ENCODE measurements at regions not wholly inside any gene's neighbourhood (a gene's known extent, or its start where the extent isn't known, plus 50 kb on each side); places are given as distances from the start of the nearest gene placed in this dataset.
A peak's percentile ranks its signal among the peaks of the same experiment; 100 is the strongest.
"Not testable (repeated sequence)": the region's sequence is repeated elsewhere in the genome, so short reads cannot be mapped to it uniquely, and the experiment has no call there.

DNA sequence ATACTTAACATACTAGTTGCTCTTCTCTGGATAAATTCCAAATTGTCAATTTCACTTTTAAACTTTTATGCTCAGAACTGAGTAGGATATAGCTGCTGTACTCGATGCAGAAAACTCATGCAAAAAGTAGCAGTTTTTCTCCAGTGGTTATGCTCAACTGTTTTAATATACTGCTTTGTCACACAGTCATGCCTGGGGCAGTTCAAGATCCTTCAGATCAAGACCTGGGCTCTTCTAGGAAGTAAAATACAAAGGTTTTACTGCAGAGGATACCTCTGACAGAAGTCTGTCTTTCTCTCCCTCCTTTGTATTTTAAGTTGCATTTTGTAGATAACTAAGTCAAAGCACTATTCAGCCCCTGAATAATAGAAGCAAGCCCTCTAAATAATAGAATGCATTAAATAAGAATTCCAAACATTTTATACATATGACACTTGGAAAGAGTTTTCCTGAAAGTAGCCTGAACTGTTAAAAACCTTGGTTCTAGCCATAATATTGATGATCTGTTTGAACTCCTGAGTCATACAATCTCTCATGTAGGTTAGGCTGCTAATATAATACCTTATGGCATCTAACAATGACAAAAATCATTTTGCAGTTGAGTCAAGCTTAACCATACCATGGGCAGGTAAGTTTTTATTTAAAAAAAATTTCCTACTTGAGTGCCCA, 183.3 kb upstream of the TRIB2 start:
- DNase-seq (ENCODE audit: low read depth, low spot score), result no peak

DNA sequence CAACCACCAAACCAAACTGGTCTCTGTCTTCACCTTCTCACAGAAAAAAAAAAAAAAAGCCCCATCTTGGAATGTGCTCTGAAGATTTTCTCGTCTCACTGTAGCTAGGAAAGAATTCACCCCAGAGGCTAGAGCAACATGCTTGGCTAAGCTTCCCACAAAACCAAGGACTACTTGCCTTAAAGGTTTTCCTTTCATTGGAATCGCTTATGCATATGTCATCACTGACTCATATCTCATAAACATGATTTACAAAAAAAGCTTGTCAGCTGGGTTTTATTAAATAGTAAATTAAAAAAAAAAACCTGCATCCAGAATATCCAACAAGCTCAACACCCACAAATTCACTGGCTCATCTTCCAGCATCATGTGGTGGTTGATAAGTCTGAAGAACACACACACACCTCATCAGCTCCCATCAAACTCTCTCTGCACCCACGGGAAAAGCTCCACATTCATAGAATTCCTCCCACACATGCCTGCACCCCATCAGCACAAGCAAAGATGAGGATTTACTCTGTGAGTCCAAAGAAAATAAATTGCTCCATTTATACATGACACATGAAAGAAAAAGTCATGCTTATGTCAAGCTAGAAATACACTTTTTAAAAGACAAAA, 182.0 kb upstream of the TRIB2 start:
- DNase-seq (ENCODE audit: low read depth, low spot score), result peak; percentile 55

DNA sequence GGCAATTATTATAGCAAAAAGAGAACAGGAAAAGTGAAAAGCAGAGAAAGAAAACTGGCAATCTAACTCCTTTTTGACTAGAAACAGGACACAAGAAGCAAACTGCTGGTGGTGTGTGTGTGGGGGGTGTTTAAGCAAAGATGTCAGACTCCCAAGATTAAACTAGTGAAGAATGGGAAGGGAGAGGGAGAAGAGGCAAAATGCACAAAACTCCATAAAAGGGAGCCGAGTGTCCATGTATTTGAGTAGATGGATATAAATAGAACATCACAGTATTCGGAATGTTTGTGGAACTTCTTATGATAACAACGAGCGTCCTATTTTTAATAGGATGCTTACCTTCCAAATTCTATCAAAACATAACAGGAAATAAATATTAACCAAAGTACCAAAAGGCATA, 179.8 kb upstream of the TRIB2 start:
- DNase-seq (ENCODE audit: low read depth, low spot score), result no peak

DNA sequence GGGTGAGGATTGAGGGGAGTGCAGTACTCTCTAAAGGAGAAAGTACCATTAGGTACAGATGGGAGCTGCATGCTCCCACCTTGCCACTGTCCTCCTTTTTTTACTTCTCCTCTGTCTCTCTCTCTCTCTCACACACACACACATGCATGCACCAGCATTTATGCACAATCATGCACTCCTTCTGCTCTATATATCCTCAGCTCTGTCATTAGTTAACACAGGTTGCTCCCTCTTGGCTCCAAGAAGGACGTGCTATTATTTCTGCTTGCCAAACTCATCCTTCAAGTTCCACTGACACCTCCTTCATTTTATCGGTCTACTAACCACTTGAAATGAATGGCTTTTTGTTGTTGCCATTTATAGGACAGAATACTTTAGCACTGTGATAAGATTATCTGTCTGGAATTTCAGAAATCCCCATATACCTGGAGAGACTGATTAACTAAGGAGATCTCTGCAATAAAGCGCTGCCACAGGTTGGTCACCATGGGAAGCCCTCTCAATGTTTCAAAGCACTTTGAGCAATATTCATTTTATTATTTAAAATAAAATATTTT, 178.5 kb upstream of the TRIB2 start:
- DNase-seq (ENCODE audit: low read depth, low spot score), result no peak

DNA sequence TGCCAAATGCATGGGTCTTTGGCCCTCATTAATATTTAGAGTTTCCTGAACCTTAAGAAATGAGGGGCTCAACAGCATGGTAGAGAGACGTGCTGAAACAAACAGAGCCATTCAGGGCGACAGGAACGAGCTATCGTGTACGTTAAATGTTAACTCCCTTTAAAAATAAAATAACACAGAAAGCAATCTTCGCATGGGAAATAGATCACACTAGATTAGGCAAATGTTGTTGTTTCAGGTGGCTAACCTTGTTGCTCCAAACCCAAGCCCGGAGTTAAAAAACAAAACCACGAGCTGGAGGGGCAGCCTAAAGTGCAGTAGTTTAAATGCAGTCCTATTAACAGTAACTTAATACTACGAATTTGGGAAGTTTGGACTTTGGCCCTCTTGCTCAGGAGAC, 177.4 kb upstream of the TRIB2 start:
- DNase-seq (ENCODE audit: low read depth, low spot score), result no peak

DNA sequence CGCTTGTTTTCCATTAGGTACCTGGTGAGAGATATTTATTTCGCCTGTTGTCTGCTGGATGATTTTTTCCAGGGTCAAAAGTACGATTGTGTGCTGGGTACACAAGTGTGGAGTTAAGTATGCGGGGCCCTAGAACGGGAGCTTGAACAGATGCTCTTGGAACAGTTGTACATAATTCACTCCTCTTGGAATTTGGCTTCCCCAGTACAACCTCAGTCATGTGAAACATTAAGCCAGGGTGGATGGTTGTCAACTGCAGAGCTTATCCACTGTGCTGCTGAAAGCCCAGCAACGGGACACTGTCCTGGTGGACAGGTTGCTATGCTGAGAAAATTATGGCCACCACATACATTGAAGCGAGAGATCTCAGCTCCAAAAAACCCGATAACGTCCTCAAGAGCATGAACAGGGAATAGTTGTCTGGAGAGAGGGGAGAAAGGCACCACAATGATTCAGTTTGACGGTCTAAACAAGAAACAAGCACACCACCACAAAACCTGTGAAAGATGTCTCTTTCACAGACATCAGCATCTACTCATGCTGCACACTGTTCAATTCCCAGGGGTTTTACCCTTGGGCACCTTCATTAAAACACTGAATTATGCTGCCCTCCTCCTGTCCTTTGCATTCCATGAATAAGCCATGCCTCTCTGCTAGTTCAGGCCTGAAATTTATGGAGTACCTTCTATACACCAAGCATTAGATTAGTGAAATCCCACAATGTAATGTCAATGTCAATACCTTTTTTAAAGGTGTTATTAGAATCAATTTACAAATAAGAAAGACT, 176.8 kb upstream of the TRIB2 start:
- no peak for DNase-seq (ENCODE audit: low read depth, low spot score)

DNA sequence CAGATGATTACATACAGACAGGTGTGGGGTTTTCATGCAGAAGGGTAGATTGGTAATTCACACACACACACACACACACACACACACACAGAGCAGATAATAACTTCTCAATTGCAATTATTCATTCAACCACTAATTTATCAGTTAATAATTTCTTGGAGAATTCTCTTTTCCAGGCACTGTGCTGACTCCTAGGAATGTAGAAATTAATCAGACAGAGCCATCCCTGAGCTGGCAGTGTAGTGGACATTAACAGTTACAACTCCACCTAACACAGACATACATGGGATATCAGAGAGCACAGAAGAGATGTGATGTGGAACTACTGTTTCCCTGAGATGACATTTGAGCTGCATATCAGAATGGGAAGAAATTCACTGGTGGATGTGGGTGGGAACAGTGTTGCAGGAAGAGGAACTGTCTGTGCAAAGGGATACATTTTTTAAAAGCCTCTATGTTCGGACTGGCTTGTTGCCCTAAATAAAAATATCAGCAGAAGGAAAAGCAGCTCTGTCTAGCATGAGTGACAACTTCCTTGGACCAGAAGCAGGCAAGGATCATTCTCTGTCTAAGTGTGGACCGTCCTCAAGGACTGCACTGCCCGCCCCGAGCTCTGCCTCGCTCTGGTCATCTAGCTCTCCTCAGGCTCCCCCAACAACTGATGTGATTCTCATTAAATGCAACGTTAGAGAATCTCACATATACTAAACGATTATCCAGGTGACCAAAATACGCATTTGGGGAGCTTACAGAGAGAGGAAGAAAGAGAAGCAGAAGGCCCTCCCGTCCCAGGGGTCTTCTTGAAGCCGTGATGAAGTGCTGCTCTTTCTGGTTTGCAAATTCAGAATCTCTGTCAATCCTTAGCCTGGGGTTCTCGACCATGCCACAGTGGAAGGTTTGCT, 173.4 kb upstream of the TRIB2 start:
- no peak for DNase-seq (ENCODE audit: low read depth, low spot score)

DNA sequence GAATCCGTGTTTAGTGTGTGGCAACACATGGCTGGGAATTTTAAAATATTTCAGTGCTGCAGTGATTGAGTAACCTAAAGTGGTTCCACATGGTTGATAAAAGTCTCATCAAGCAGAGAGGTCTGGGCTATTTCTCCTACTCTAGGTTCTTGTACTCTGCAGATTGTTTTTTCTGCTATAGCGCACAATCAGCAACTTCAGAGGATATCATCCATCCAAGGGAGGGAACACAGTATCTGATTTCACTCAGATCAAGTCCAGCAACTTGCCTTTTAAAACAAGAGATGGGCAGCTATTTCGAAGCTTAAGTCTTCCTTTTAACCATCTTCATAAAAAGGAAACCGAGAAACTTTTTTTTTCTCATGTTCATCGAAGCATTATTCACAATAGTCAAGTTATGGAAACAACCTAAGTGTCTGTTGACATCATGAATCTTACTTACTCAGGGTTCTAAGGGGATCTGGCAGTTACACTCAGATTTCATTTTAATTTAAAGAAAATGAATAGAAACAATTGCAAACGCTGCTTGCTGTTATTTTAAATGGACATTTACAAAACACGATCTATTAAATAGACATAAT, 172.7 kb upstream of the TRIB2 start:
- peak; percentile 18 for DNase-seq (ENCODE audit: low read depth, low spot score)

DNA sequence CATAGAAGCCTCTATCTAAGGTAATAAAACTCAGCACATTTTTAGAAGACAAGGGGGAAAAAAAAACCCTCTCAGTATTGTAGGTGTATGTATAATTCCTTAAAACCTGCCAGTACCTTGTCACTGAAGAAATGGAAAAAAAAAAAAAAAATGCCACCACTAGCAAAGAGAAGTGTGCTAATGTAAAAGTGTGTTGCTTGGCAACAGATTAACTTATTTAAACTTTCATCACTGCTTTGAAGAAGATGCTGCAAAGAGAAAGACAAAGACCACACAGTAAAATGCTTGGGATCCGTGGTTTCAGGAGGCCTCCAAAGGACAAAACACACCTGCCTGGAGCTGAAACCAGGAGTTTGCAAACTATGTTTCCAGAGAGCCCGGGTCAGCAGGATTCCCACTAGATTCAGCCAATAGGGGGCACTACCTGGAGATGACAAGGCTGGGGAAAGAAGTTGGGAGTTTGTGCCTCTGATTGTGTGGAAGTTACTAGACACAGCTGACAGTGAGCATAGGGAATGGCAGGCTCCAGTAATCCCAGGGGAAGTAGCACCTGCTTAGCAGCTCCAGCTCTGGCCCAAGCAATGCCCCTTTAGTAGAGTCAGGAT, 169.1 kb upstream of the TRIB2 start:
- no peak for DNase-seq (ENCODE audit: low read depth, low spot score)

DNA sequence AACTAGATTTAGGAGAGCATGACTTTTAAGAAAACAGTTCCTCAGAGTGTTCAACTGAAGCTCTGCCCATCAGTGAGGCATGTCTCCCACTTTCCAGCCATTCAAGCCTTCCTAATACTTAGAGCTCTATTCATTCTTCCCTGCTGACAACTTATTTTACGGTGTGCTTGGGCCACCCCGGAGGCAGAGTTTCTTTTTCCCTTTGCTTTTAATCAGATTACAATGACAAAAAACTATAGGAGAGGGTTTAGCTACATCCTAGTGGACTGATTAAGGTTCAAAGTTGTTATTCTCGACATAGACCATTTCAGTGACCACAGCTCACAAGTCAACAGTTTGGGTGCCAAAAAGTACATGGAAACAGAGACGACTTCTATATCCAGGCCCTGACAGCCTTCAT, 167.8 kb upstream of the TRIB2 start:
- DNase-seq (ENCODE audit: low read depth, low spot score), result no peak

DNA sequence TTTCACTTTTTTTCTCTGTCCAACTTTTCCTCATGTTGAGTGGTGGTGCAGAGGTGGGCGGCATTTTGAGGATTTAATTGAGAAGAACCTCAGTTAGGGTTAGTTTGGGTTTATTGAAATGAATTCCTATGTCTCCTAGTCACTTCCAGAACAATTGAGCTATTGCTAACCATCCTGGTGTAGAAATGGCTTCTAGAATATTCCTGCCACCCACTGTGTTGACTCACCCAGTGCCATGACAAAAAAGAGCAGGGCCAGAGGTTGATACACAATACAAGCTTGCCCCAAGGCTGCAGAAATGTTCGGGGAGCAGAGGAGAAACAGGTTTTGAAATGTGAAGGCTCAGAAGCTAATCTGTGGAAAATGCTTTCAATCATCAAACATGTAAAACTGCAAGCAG, 167.1 kb upstream of the TRIB2 start:
- peak; percentile 24 for DNase-seq (ENCODE audit: low read depth, low spot score)

DNA sequence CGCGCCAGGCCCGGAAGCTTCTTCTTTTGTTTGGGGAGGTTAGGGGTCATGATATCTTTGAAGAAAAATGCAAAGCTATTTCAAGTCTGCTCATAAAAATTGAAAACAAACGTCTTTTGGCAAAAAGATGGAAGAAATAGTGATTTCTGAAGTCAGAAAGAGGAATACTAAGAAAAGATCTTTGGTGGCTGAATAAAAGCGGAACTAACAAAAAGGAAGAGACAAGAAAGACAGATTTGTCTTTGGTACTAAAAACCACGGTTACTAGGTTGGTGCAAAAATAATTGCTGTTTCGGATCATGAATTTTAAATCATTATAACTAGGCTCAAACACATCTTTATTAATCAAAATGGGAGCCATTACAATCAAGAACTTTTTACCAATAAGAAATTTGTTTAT, 164.6 kb upstream of the TRIB2 start:
- no peak for DNase-seq (ENCODE audit: low read depth, low spot score)

DNA sequence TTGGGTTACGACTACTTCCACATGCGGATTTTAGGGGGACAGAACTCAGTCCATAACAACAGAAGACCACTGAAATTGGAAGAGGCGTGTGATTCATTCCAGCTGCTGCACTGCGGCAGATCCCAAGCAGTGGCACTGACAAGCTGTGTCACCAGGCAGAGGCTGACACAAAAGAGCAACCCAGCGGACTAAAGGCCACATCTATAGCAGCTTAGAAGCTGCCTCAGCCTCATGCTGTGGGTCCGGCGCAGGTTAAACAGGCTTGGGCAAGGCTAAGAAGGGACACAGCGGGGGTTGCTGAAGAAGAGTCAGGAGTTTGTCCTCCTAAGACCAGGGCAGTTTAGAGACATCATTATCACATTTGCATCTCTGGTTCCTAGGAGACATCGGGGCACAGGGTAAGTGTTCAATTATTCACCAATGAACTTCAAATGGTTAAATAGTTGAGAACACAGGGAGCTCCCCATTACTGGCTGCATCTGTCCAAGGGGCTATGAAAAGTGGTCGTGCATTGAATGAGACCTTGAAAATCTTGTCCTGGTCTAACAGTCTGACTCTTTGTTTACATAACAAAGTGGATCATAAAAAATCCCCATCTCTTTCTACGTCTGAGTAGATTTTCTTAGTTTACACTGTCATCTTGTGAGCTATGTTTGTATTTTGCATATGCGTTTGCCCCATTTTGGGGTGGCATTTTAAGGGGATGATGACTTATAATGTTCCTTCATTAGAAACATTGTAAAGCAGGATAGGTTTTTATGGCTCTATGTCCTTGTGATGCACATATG, 162.3 kb upstream of the TRIB2 start:
- DNase-seq (ENCODE audit: low read depth, low spot score), result no peak

DNA sequence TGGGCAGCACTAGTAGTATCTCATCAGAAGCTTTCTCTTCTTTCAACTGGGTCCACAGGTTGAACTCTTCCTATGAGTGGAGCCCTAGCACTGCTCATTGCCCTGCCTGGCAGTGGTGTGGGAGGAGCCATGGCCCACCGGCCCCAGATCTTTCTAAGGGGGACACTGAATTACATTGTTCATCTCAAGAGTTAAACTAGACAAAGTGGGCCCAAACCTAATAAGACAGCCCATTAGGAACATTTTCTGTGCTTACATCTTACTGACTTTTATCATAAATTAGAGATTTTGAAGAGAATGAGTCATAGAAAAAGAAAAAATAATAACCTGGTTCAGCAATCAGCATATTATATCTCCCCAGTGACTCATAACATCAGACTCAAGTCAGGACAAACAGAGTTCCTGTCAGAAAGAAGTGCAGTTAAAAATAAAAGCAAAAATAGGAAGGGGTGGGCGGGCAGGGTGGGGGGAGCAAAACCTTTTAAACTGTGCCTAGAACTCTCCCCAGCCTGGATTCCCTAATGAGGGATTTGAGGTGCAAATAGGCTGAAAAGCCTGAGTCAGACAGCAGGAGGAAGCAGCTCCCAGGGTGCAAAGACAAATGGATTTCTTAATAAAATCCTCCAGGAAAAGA, 161.6 kb upstream of the TRIB2 start:
- peak; percentile 15 for DNase-seq (ENCODE audit: low read depth, low spot score)

DNA sequence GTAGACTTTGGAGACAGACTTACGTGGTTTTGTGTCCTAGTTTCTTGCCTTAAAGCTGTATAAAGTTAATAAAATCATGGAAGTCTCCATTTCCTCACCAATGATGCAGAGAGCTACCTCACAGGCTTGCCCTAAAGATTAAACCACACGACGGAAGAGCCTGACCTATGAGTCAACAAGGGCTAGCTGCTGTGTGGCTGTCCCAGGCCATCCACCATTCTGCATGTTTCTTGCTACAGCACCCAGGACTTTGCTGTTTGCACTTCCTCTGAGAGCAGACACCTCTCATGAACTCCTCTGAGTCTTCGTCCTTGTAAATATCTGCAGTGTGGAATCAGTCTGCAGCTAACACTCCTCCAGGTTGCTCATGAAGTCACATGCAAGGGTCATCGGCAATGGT, 160.0 kb upstream of the TRIB2 start:
- no peak for DNase-seq (ENCODE audit: low read depth, low spot score)

DNA sequence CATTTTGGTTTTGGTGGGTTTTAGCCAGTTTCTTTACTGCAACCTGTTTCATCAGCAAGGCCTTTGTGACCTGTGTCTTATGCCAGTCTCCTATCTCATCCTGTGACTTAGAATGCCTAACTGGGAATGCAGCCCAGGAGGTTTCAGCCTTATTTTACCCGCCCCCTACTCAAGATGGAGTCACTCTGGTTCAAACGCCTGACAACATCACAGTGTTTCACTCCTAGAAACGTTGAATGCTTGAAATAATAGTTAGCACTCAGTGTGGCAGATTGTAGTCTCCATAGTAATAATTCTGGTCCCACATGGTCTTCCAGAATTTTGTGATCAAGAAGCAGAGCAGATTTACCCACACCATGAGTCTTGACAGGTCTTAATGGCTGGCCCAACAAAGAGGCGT, 159.0 kb upstream of the TRIB2 start:
- no peak for DNase-seq (ENCODE audit: low read depth, low spot score)

DNA sequence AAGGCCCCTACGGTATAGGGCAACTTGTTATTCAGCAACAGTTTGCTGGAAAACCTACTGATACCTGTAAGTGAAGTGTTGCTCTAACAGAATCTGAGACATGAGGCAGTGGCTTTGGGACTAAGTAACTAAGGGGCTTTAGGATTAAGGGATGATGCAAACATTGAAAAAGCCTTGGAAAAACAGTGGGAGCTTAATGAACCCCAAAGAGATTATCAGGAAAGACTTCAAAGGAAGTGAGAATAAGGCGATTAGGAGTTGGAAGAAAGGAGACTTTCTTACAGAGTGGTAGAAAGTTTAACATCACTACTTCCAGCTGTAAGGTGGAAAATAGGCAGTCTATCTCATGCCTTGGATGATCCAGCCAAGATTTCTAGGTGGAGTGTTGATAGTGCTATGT, 158.2 kb upstream of the TRIB2 start:
- DNase-seq (ENCODE audit: low read depth, low spot score), result no peak

DNA sequence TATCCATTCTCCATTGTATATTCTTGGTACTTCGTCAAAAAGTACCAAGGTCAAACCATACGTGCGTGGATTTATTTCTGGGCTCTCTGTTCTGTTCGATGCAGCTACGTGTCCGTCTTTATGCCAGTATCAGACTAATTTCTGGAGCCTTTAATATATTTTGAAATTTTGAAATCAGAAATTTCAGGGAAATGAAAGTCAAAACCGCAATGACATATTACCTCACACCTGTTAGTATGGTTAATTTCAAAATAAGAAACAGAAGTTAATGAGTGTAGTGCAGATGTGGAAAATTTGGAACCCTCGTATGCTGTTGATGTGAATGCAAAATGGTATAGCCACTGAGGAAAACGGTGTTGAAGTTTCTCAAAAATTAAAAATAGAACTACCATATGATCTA, 156.1 kb upstream of the TRIB2 start:
- no peak for DNase-seq (ENCODE audit: low read depth, low spot score)

DNA sequence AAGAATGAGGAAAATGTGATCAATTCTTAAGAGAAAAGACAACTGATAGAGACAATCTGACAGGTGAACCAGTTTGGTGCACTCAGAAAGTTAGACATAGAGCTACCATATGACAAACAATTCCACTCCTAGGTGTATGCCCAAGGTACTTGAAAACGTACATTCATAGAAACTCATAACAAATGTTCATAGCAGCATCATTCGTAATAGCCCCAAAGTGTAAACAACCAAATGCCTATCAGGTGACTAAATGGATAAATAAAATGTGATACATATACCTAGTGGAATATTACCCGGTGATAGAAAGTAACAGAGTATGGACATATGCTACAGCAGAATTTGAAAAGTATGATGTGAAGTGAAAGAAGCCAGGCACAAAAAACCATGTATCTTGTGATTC, 149.3 kb upstream of the TRIB2 start:
- no peak for DNase-seq (ENCODE audit: low read depth, low spot score)

DNA sequence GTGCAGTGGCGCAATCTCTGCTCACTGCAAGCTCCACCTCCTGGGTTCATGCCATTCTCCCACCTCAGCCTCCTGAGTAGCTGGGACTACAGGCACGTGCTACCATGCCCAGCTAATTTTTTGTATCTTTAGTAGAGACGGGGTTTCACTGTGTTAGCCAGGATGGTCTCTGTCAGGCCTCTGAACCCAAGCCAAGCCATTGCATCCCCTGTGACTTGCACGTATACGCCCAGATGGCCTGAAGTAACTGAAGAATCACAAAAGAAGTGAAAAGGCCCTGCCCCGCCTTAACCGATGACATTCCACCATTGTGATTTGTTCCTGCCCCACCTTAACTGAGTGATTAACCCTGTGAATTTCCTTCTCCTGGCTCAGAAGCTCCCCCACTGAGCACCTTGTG, 147.2 kb upstream of the TRIB2 start:
- not testable (repeated sequence) for DNase-seq (ENCODE audit: low read depth, low spot score)
